ENCODE measurements at regions not wholly inside any gene's neighbourhood (a gene's known extent, or its start where the extent isn't known, plus 50 kb on each side); places are given as distances from the start of the nearest gene placed in this dataset.
"Not testable (repeated sequence)": the region's sequence is repeated elsewhere in the genome, so short reads cannot be mapped to it uniquely, and the experiment has no call there.

GRCh38 chr7:123329988-123330643 is 130.3 kb upstream of the SLC13A1 start:
- ATAC-seq (no peak), DNase-seq (no peak)
- intact Hi-C loops (cut with DNase I, micrococcal nuclease): no loop called here

- intact Hi-C loops (cut with DNase I, micrococcal nuclease): no loop called here
- DNase-seq (no peak), ATAC-seq (no peak)
Measured at GRCh38 chr7:123327661-123328060, 127.9 kb upstream of the SLC13A1 start.

- intact Hi-C loops (cut with DNase I, micrococcal nuclease): no loop called here
- no peak for DNase-seq
- ATAC-seq: no peak
Measured at GRCh38 chr7:123324283-123324682, 124.5 kb upstream of the SLC13A1 start.

GRCh38 chr7:123323689-123324088 is 123.9 kb upstream of the SLC13A1 start:
- DNase-seq (no peak), ATAC-seq (no peak)
- intact Hi-C loops (cut with DNase I, micrococcal nuclease): no loop called here

- intact Hi-C loops (cut with DNase I, micrococcal nuclease); ATAC-seq; DNase-seq: not testable (repeated sequence)
Measured at GRCh38 chr7:123321578-123321977, 121.8 kb upstream of the SLC13A1 start.

GRCh38 chr7:123319911-123320310 is 120.1 kb upstream of the SLC13A1 start:
- DNase-seq (no peak), ATAC-seq (no peak)
- intact Hi-C loops (cut with DNase I, micrococcal nuclease): no loop called here

GRCh38 chr7:123314886-123315285 is 115.1 kb upstream of the SLC13A1 start:
- ATAC-seq: no peak
- intact Hi-C loops (cut with DNase I, micrococcal nuclease): no loop called here

GRCh38 chr7:123308254-123308951 is 108.6 kb upstream of the SLC13A1 start:
- DNase-seq: no peak
- no peak for ATAC-seq
- intact Hi-C loops (cut with DNase I, micrococcal nuclease): no loop called here

More at GRCh38 chr7:123314886-123315285, 115.1 kb upstream of the SLC13A1 start:
- no peak for DNase-seq

GRCh38 chr7:123305840-123306375 is 106.1 kb upstream of the SLC13A1 start:
- peak; percentile 37 for ATAC-seq
- no peak for DNase-seq
- intact Hi-C loops (cut with DNase I, micrococcal nuclease): no loop called here

GRCh38 chr7:123303926-123304325 is 104.2 kb upstream of the SLC13A1 start:
- no peak for ATAC-seq
- intact Hi-C loops (cut with DNase I, micrococcal nuclease): no loop called here
- no peak for DNase-seq

- no peak for ATAC-seq
- no peak for DNase-seq
- intact Hi-C loops (cut with DNase I, micrococcal nuclease): no loop called here
Measured at GRCh38 chr7:123296965-123297364, 97.2 kb upstream of the SLC13A1 start.

- intact Hi-C loops (cut with DNase I, micrococcal nuclease): no loop called here
- no peak for ATAC-seq
- no peak for DNase-seq
Measured at GRCh38 chr7:123293710-123294109, 93.9 kb upstream of the SLC13A1 start.

- DNase-seq (no peak), ATAC-seq (peak; percentile 98)
- intact Hi-C loops (cut with DNase I, micrococcal nuclease): no loop called here
Measured at GRCh38 chr7:123292227-123292626, 92.5 kb upstream of the SLC13A1 start.

GRCh38 chr7:123289200-123289599 is 89.4 kb upstream of the SLC13A1 start:
- intact Hi-C loops (cut with DNase I, micrococcal nuclease): no loop called here
- no peak for DNase-seq
- no peak for ATAC-seq

- no peak for ATAC-seq
- intact Hi-C loops (cut with DNase I, micrococcal nuclease): no loop called here
Measured at GRCh38 chr7:123285076-123285700, 85.4 kb upstream of the SLC13A1 start.

GRCh38 chr7:123283373-123283772 is 83.6 kb upstream of the SLC13A1 start:
- DNase-seq (no peak), ATAC-seq (no peak)
- intact Hi-C loops (cut with DNase I, micrococcal nuclease): no loop called here

More at GRCh38 chr7:123285076-123285700, 85.4 kb upstream of the SLC13A1 start:
- no peak for DNase-seq

GRCh38 chr7:123282181-123282580 is 82.4 kb upstream of the SLC13A1 start:
- intact Hi-C loops (cut with DNase I, micrococcal nuclease): no loop called here
- DNase-seq (no peak), ATAC-seq (peak; percentile 36)

GRCh38 chr7:123279949-123280348 is 80.2 kb upstream of the SLC13A1 start:
- ATAC-seq: no peak
- DNase-seq: no peak
- intact Hi-C loops (cut with DNase I, micrococcal nuclease): no loop called here

GRCh38 chr7:123275036-123275753 is 75.4 kb upstream of the SLC13A1 start:
- intact Hi-C loops (cut with DNase I, micrococcal nuclease): no loop called here
- no peak for ATAC-seq
- no peak for DNase-seq

Measured in left colon (tissue), 2 donors.